ENCODE measurements at regions not wholly inside any gene's neighbourhood (a gene's known extent, or its start where the extent isn't known, plus 50 kb on each side); places are given as distances from the start of the nearest gene placed in this dataset.

DNA sequence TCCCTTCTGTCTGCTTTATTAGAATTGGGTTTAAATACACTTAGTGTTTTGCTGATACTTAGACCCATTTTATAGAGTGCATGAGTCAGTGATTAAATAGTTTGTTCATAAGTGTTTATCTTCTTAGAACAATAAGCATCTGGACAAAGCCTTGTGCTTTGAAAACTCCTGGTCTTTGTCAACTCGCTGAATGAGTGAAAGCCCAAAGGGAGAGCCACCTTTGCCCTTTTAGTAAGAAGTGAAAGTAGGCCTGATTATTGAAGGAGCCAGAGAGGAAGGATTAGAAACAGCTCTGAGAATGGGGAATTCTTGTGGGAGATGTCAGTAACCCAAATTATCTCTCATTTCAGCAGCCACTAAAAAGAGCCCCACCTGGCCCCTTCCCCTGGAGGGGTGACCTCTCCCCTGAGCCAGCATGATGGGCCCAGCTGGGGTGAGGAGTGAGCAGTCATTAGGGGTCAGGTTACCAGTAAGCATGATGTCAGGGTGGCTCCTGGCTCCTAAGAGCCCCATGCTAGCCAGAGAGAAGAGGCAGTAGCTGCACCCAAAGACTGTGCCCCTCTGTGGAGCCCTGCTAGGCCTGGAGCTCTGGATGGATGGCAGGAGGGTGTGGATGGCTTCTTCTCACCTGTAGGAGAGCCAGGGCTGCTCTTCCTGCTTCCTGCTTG is 125.1 kb upstream of the E2F8 start:
- TF ChIP-seq CTCF (IDR thresholded peaks at IDR 0.05; ENCODE audit: low read length) = no peak
- TF ChIP-seq EZH2 (IDR thresholded peaks at IDR 0.05; ENCODE audit: borderline replicate concordance, low read length) = no peak

Measured in OCI-LY1 (cell line).